ENCODE measurements at regions not wholly inside any gene's neighbourhood (a gene's known extent, or its start where the extent isn't known, plus 50 kb on each side); places are given as distances from the start of the nearest gene placed in this dataset.

GRCh38 chr17:20787281-20787680 is 207.8 kb downstream of the CDRT15L2 start:
- DNase-seq (ENCODE audit: low read depth, low spot score) (no peak), FAIRE-seq (no peak)
- dilution Hi-C loops (cut with MboI; ENCODE audit: extremely low pct_ligation_motif_present, low sequenced_read_pairs) = no loop called here
- no peak overlapping the region for H3K9ac ChIP-seq (replicated peaks; ENCODE audit: extremely low read depth, insufficient read depth, low read length)
- no peak overlapping the region for H2AFZ ChIP-seq (ENCODE audit: low read depth, low read length)
- H3K4me2 ChIP-seq (ENCODE audit: insufficient read depth, low read length) = no peak overlapping the region
- peaks cover 2 to 5% of the 10 kb centered on the region in 2 experiments for H3K27me3 ChIP-seq (ENCODE audit: control insufficient read depth in 2 of 2, insufficient read depth in 2 of 2, low read length in 2 of 2)
- no peak for TF ChIP-seq GATA2 (IDR thresholded peaks at IDR 0.05; ENCODE audit: insufficient read depth, insufficient read length, low read depth, low read length)
- TF ChIP-seq, protein P1, sequence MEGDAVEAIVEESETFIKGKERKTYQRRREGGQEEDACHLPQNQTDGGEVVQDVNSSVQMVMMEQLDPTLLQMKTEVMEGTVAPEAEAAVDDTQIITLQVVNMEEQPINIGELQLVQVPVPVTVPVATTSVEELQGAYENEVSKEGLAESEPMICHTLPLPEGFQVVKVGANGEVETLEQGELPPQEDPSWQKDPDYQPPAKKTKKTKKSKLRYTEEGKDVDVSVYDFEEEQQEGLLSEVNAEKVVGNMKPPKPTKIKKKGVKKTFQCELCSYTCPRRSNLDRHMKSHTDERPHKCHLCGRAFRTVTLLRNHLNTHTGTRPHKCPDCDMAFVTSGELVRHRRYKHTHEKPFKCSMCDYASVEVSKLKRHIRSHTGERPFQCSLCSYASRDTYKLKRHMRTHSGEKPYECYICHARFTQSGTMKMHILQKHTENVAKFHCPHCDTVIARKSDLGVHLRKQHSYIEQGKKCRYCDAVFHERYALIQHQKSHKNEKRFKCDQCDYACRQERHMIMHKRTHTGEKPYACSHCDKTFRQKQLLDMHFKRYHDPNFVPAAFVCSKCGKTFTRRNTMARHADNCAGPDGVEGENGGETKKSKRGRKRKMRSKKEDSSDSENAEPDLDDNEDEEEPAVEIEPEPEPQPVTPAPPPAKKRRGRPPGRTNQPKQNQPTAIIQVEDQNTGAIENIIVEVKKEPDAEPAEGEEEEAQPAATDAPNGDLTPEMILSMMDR (IDR thresholded peaks at IDR 0.05; ENCODE audit: extremely low read depth in 1 of 2, insufficient read depth in 1 of 2, low read depth in 1 of 2, low read length in 2 of 2) = no peak
- TF ChIP-seq MAX (IDR thresholded peaks at IDR 0.05; ENCODE audit: insufficient read depth, insufficient read length) = no peak
- TF ChIP-seq JUN (IDR thresholded peaks at IDR 0.05; ENCODE audit: borderline replicate concordance, insufficient read depth, insufficient read length, low read depth) = no peak
- no peak for TF ChIP-seq POLR2A (IDR thresholded peaks at IDR 0.05; ENCODE audit: low read depth, low read length)
- TF ChIP-seq POLR2AphosphoS5 (IDR thresholded peaks at IDR 0.05; ENCODE audit: insufficient read depth, low read depth, low read length) = no peak
- TF ChIP-seq MYC (IDR thresholded peaks at IDR 0.05; ENCODE audit: low read depth, low read length) = no peak
- no peak for TF ChIP-seq FOS (IDR thresholded peaks at IDR 0.05; ENCODE audit: borderline replicate concordance, insufficient read depth, low read length)
- TF ChIP-seq EZH2 (IDR thresholded peaks at IDR 0.05; ENCODE audit: borderline replicate concordance, low read depth, low read length, severe bottlenecking) = no peak
- CTCF ChIA-PET = no interaction called here
- H4K20me1 ChIP-seq (replicated peaks; ENCODE audit: control insufficient read depth, extremely low read depth, insufficient read depth, low read length) = no peaks in the 10 kb centered on the region
- no TSS peak for BruUV-seq (replicated peaks)
- no peaks in the 10 kb centered on the region for H3K79me2 ChIP-seq (ENCODE audit: control insufficient read depth, insufficient read depth, low read length)
- POLR2A ChIA-PET = no interaction called here
- no peaks in the 10 kb centered on the region for H3K36me3 ChIP-seq (ENCODE audit: control insufficient read depth in 2 of 2, extremely low read depth in 1 of 2, insufficient read depth in 2 of 2, low read length in 2 of 2)
- H3K9me1 ChIP-seq (replicated peaks; ENCODE audit: control insufficient read depth, extremely low read depth, insufficient read depth, low read length) = no peaks in the 10 kb centered on the region
- intact Hi-C loops (cut with micrococcal nuclease) = no loop called here
- H3K9me3 ChIP-seq (replicated peaks; ENCODE audit: control insufficient read depth, insufficient read depth, low read length) = no peaks in the 10 kb centered on the region
- H3K4me1 ChIP-seq (ENCODE audit: control insufficient read depth, extremely low read depth, insufficient read depth, low read length) = no peaks in the 10 kb centered on the region
- H3K4me3 ChIP-seq (replicated peaks in 1 of 3; ENCODE audit: insufficient read depth in 1 of 3, low read depth in 1 of 3, low read length in 3 of 3) = no peak overlapping the region
- H3K27ac ChIP-seq (ENCODE audit: insufficient read depth, low read depth, low read length) = no peak overlapping the region

Measured in endothelial cell of umbilical vein (primary cell).